Naive B cell (primary cell): ENCODE measurements at regions not wholly inside any gene's neighbourhood (a gene's known extent, or its start where the extent isn't known, plus 50 kb on each side); places are given as distances from the start of the nearest gene placed in this dataset.
"Not testable (repeated sequence)": the region's sequence is repeated elsewhere in the genome, so short reads cannot be mapped to it uniquely, and the experiment has no call there.

ENCODE experiments used
- ATAC-seq, 2 donors: fragments of 150-1000 bp; cut with Tn5 transposase; 2 replicates each; pipeline ENCODE4 v1.10.0; 2021; ENCODE audit warnings: low read depth in 2 of 2, mild to moderate bottlenecking in 2 of 2, moderate library complexity in 2 of 2
- DNase-seq: peaks from one replicate; pipeline ENCODE4 v3.0.0; 2022
- H3K27ac Mint-ChIP-seq, 6 donors: one replicate each; pipeline ENCODE4 v1.8.0; 2020 to 2022; ENCODE audit warnings: mild to moderate bottlenecking in 6 of 6, mixed read lengths in 6 of 6, moderate library complexity in 5 of 6, inconsistent platforms in 2 of 6
- H3K27me3 Mint-ChIP-seq, 3 donors: one replicate each; pipeline ENCODE4 v1.8.0; 2021 to 2022; ENCODE audit warnings: mixed read lengths in 3 of 3, mild to moderate bottlenecking in 1 of 3
- H3K36me3 Mint-ChIP-seq, 2 donors: one replicate each; pipeline ENCODE4 v1.8.0; 2020 to 2022; ENCODE audit warnings: mixed read lengths in 2 of 2, inconsistent platforms in 1 of 2, mild to moderate bottlenecking in 1 of 2
- H3K4me1 Mint-ChIP-seq, 3 donors: one replicate each; pipeline ENCODE4 v1.8.0; 2020 to 2022; ENCODE audit warnings: mixed read lengths in 3 of 3, inconsistent platforms in 1 of 3, mild to moderate bottlenecking in 1 of 3, moderate library complexity in 1 of 3
- H3K4me3 Mint-ChIP-seq, 8 donors: one replicate each; pipeline ENCODE4 v1.8.0; 2020 to 2022; ENCODE audit warnings: mild to moderate bottlenecking in 8 of 8, mixed read lengths in 8 of 8, moderate library complexity in 8 of 8, inconsistent platforms in 2 of 8
- H3K9me3 Mint-ChIP-seq, 7 donors: one replicate each; pipeline ENCODE4 v1.8.0; 2020 to 2022; ENCODE audit warnings: mixed read lengths in 7 of 7, mild to moderate bottlenecking in 5 of 7, inconsistent platforms in 2 of 7, moderate library complexity in 1 of 7

GRCh38 chr16:21510869-21511255 is 88.5 kb upstream of the METTL9 start:
- H3K9me3 Mint-ChIP-seq, H3K27me3 Mint-ChIP-seq, ATAC-seq, H3K36me3 Mint-ChIP-seq, DNase-seq: not testable (repeated sequence)
- Mint-ChIP-seq H3K27ac (peak overlapping the region in 2 of 6 donors; percentile 64 to 75), H3K4me3 (peak overlapping the region in 1 of 8 donors; percentile 71), H3K4me1 (peaks cover 58 to 89% (median 88%) of the 10 kb centered on the region in 3 donors)

- not testable (repeated sequence) for ATAC-seq, DNase-seq, H3K27me3 Mint-ChIP-seq, H3K36me3 Mint-ChIP-seq, H3K9me3 Mint-ChIP-seq
- H3K27ac Mint-ChIP-seq, result peak overlapping the region in 4 of 6 donors; percentile 64 to 92 (median 82)
- peak overlapping the region in 2 of 8 donors; percentile 26 to 56 for H3K4me3 Mint-ChIP-seq
- H3K4me1 Mint-ChIP-seq, result peaks cover 56 to 90% (median 88%) of the 10 kb centered on the region in 3 donors
Observed at GRCh38 chr16:21511315-21512210, 87.8 kb upstream of the METTL9 start.

DNA sequence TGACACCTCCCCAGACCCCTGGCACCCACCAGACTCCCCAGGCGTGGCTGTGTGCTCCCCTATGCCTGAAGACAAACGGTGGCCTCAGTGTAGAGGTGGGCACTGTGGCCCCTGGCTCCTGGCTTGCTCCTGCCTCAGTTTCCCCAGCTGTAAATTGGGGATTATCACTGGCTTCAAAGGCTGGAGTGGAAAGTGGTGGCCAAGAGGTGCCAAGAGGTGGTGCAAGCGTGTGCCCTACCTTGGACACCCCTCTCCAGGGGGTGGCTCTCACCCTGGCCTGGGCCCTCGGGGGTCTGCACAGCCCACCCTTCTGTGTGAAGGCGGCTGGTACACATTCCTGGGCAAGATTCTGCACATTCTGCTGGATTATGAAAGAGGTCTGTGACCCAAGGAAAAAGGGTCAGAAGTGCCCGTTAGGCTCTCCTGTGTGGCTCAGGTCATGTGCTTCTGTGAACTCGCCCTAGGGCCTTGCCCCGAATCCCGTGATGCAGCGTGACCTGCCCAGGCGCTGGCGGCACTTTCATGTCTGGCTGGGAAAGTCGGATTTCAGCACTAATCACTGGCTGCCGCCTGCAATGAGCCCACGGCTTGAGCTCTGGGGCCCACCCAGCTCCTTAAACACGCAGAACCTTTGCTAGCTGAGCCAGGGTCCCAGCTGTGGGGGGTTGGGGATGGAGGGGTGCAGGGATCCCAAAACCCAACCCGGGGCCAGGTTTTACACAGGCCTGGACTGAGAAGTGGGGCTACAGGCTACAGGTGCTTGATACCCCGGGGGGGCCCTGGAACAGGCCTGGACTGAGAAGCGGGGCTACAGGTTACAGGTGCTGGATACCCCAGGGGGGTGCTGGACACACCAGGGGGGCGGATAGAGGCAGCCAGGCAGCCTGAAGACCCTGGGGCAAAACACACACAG is 86.8 kb upstream of the METTL9 start:
- Mint-ChIP-seq H3K4me1 (peaks cover 49 to 86% (median 85%) of the 10 kb centered on the region in 3 donors), H3K4me3 (peak overlapping the region in 2 of 8 donors; percentile 35 to 51), H3K27ac (peak overlapping the region in 2 of 6 donors; percentile 10 to 64)
- not testable (repeated sequence) for H3K27me3 Mint-ChIP-seq, DNase-seq, ATAC-seq, H3K9me3 Mint-ChIP-seq, H3K36me3 Mint-ChIP-seq

- not testable (repeated sequence) for ATAC-seq, H3K9me3 Mint-ChIP-seq, H3K27me3 Mint-ChIP-seq, H3K36me3 Mint-ChIP-seq, DNase-seq
- Mint-ChIP-seq H3K27ac (peak overlapping the region in 3 of 6 donors; percentile 15 to 79 (median 75)), H3K4me3 (peak overlapping the region in 2 of 8 donors; percentile 26 to 53), H3K4me1 (peaks cover 47 to 86% (median 83%) of the 10 kb centered on the region in 3 donors)
Observed at GRCh38 chr16:21513337-21513741, 86.0 kb upstream of the METTL9 start.

DNA sequence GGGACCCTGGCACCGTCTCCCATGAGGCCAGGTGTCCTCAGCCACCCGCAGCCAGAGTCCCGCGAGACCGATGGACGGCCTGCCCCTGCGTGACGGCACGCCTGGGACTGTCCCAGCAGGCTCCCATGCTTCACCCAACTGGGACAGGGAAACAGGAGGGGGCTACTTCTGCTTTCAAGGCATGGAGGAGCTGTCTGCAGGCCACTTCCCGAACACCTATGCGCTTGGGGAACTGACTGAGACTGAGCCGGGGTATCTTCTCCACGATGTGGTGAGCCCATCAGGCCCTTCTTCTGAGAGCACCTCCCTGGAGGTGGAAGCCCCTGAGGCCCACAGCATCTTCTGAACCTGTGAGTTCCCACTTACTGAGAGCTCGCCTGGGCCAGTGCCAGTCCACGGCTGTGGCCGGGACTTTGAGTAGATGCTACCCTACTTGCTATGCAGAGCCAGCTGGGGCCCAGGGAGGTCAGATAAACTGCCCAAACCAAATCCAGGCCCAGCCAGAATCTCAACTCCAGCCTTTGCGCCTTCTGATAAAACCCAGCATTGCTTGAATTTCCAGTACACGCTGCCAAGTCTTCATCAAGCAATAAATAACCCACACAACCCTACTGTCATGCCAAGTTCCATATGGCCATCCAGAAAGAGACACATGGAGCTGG is 85.4 kb upstream of the METTL9 start:
- peak overlapping the region; percentile 5 to 81 (median 57) for H3K4me3 Mint-ChIP-seq
- peaks cover 52 to 86% (median 83%) of the 10 kb centered on the region in 3 donors for H3K4me1 Mint-ChIP-seq
- H3K27ac Mint-ChIP-seq, result peak overlapping the region in 4 of 6 donors; percentile 67 to 94 (median 77)
- not testable (repeated sequence) for H3K36me3 Mint-ChIP-seq, H3K9me3 Mint-ChIP-seq, H3K27me3 Mint-ChIP-seq
- DNase-seq (peak; percentile 42), ATAC-seq (peak; percentile 32 to 34)

DNA sequence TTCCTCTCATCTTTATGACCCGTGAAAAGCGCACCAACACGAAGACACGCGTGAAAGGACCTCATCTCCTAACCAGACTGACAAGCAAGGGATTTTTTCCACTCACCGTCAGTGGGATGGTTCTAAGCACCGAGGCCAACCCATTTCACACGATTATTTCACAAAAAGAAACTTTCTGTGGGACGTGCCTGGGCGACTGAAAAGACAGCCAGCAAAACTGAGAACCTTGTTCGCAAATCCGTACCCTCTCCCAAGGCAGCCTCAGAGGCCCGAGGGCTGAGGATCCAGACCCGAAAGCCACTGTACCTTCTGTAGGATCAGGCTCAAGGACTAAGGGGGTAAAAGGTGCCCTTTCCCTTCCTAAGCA is 84.9 kb upstream of the METTL9 start:
- H3K4me1 Mint-ChIP-seq, result peaks cover 52 to 86% (median 82%) of the 10 kb centered on the region in 3 donors
- not testable (repeated sequence) for H3K27me3 Mint-ChIP-seq, DNase-seq, ATAC-seq, H3K36me3 Mint-ChIP-seq, H3K9me3 Mint-ChIP-seq
- peak overlapping the region in 6 of 8 donors; percentile 26 to 81 (median 57) for H3K4me3 Mint-ChIP-seq
- peak overlapping the region in 4 of 6 donors; percentile 67 to 94 (median 77) for H3K27ac Mint-ChIP-seq

DNA sequence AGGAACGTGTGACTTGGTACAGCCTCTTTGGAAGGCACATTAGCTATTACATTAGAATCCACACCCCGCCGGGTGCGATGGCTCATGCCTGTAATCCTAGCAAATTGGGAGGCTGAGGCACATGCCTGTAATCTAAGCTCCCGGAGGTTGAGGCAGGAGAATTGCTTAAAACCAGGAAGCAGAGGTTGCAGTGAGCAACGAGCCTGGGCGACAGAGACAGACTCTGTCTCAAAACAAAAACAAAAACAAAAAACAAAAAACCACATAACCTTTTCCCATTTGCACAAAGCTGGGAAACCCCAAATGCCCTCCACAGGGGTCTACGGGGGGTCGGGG is 82.7 kb upstream of the METTL9 start:
- H3K4me1 Mint-ChIP-seq, result peaks cover 45 to 66% (median 62%) of the 10 kb centered on the region in 3 donors
- H3K27ac Mint-ChIP-seq, result peak overlapping the region in 3 of 6 donors; percentile 37 to 56 (median 44)
- H3K9me3 Mint-ChIP-seq, H3K27me3 Mint-ChIP-seq, H3K36me3 Mint-ChIP-seq, ATAC-seq, DNase-seq: not testable (repeated sequence)
- H3K4me3 Mint-ChIP-seq, result peak overlapping the region in 4 of 8 donors; percentile 21 to 98 (median 38)

DNA sequence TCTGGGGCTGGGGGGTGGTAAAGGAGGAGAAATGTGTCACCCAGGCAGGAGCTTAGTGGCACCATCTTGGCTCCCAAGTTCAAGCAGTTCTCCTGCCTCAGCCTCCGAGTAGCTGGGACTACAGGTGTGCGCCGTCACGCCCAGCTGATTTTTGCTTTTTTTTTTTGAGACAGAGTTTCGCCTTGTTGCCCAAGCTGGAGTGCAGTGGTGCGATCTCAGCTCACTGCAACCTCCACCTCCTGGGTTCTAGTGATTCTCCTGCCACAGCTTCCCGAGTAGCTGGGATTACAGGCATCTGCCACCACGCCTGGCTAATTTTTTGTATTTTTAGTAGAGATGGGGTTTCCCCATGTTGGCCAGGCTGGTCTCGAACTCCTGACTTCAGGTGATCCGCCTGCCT is 82.1 kb upstream of the METTL9 start:
- H3K27ac Mint-ChIP-seq, result peak overlapping the region; percentile 93 to 99 (median 98)
- ATAC-seq (peak; percentile 13 to 17), DNase-seq (peak; percentile 59)
- not testable (repeated sequence) for H3K9me3 Mint-ChIP-seq, H3K27me3 Mint-ChIP-seq, H3K36me3 Mint-ChIP-seq
- H3K4me3 Mint-ChIP-seq, result peak overlapping the region; percentile 83 to 98 (median 96)
- peaks cover 42 to 62% (median 62%) of the 10 kb centered on the region in 3 donors for H3K4me1 Mint-ChIP-seq

- peak; percentile 2 to 4 for ATAC-seq
- not testable (repeated sequence) for H3K36me3 Mint-ChIP-seq, H3K27me3 Mint-ChIP-seq, H3K9me3 Mint-ChIP-seq, DNase-seq
- Mint-ChIP-seq H3K4me1 (peaks cover 27 to 43% (median 42%) of the 10 kb centered on the region in 3 donors), H3K4me3 (peak overlapping the region; percentile 90 to 98 (median 96)), H3K27ac (peak overlapping the region; percentile 95 to 99 (median 98))
Observed at GRCh38 chr16:21519361-21520133, 79.8 kb upstream of the METTL9 start.

- peaks cover 23 to 39% (median 35%) of the 10 kb centered on the region in 3 donors for H3K4me1 Mint-ChIP-seq
- peak overlapping the region; percentile 90 to 98 (median 96) for H3K4me3 Mint-ChIP-seq
- H3K27ac Mint-ChIP-seq, result peak overlapping the region; percentile 95 to 99 (median 98)
- DNase-seq (peak; percentile 99), ATAC-seq (peak; percentile 77 to 79)
- H3K9me3 Mint-ChIP-seq, H3K36me3 Mint-ChIP-seq, H3K27me3 Mint-ChIP-seq: not testable (repeated sequence)
Observed at GRCh38 chr16:21520134-21521047, 79.0 kb upstream of the METTL9 start.

GRCh38 chr16:21521048-21521389 is 78.4 kb upstream of the METTL9 start:
- not testable (repeated sequence) for H3K9me3 Mint-ChIP-seq, H3K27me3 Mint-ChIP-seq, H3K36me3 Mint-ChIP-seq, ATAC-seq, DNase-seq
- H3K27ac Mint-ChIP-seq, result peak overlapping the region in 1 of 6 donors; percentile 82
- peaks cover 17 to 33% (median 29%) of the 10 kb centered on the region in 3 donors for H3K4me1 Mint-ChIP-seq
- peak overlapping the region in 6 of 8 donors; percentile 49 to 98 (median 61) for H3K4me3 Mint-ChIP-seq
